HG03280 (cell line): ENCODE measurements at regions not wholly inside any gene's neighbourhood (a gene's known extent, or its start where the extent isn't known, plus 50 kb on each side); places are given as distances from the start of the nearest gene placed in this dataset.
"Not testable (repeated sequence)": the region's sequence is repeated elsewhere in the genome, so short reads cannot be mapped to it uniquely, and the experiment has no call there.

Experiments
- ATAC-seq: cut with Tn5 transposase; IDR thresholded peaks from one replicate; pipeline ENCODE4 v1.9.1; 2021; ENCODE audit warnings: mild to moderate bottlenecking, moderate library complexity; ENCODE audit not compliant: unreplicated experiment

DNA sequence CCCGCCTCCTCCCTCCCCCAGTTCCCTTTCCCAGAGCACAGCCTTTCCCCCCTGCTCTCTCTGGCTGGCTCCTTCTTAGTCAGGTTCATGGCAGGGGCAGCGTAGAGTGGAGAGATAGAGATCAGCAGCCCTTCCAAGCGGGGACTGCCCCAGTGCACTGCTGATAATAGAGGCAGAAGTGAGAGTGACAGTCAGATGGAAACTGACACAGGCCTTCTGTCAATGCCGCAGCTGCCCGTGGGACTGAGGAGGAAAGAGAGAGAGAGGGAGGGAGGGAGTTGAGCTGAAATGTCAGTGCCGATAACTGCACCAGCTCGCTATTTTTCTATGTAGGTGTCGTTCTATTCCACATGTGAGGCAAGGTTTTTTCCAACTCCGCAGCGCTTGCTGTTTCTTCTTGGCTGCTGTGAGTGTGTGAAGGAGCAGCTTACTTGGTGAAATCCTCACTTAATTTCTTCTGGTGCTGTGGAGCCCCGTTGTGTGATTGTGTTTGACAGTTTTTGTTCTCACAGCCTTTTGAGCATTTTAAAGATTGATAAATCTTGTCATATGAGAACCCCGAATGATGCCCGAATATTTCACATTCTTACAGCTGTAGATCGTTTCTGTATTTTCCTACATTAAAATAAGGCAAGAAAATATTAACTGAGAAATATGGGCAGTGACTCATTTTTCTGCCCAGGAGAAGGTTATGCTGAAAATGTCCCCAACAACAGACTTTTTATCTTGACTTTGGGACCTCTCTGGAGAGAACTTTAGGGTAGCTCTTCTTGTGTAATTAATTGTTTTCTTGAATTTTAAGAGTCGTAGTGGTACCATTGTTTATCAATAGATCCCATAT lies 386.4 kb upstream of the MMS22L start:
- ATAC-seq = peak; percentile 100

DNA sequence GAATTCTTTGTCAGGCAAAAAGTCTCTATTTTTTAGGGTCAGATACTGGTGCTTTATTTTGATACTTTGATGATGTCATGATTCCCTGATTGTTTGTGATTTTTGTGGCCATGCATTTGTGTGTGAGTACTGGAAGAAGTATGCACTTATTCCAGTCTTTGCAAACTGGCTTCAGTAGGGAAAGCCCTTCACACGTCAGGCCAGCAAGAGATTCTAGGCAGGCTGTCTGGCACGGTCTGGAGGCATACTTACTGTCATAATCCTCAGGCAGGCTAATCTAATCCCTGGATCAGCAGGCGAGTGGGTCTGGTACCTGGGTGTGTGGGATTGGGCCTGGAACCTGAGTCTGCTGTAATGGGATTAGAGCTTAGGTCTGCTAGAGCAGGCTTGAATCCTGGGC lies 391.8 kb upstream of the MMS22L start:
- ATAC-seq = no peak

DNA sequence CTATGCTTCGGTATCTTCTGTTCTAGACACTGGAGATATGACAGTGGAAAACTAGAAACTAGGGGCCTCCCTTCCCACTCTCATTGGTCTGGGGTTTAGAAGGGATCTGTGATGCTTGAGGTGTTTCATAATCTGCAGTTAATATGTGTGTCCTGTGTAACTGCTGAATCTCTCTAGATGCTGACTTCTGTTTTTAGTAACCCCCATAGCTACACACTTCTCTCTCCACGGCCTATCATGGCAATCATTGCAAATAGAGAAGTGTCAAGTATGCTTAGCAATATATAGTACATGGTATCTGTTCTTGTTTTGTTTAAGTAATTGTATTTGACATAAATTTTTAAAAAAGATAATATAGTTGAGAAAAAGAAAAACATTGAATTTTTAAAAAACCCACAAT lies 394.6 kb upstream of the MMS22L start:
- no peak for ATAC-seq

DNA sequence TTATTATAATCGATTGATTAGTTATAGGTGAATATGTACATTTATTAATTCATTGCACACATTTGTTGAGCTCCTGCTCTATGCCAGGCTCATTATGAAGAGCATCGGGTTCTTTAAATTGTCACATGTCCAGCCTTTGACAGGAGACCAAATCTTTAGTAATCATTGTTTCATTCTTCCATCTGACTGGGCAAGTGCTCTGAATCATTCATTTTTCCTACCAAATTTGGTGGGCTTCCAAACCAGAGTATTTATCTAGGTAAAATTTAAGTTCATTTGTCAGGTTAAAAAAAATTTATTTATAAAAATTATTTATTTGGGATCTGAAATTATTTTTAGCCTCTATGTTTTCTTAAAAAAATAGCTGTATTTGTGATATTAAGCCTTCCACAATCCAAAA lies 404.9 kb upstream of the MMS22L start:
- ATAC-seq = no peak

DNA sequence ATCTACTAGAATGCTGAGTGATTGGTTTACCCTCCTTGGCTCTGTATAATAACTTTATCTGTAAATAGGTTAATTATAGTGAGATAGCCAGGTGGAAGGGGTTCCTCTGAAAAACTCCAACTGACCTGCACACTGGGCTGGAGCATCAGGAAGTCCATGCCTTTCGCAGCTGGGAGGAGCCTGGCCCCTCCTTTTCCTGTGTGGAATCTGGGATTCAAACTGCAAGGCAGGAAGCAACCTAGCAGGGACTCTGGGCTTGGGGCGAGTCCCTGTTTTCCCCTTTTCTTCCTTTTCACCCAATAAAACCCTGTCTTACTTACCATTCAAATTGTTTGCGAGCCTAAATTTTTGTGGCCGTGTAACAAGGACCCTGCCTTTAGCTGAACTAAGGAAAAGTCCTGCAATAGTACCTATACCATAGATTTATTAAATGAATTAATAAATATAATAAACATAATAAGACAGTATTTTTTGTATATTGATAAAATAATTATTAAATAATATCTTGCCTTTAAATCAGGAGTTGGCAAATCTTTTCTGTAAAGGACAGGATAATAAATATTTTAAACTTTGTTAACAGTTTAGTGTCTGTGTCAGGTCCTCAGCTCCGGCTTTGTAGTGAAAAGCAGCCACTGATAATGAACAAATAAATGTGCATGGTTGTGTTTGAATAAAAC lies 406.2 kb upstream of the MMS22L start:
- no peak for ATAC-seq

DNA sequence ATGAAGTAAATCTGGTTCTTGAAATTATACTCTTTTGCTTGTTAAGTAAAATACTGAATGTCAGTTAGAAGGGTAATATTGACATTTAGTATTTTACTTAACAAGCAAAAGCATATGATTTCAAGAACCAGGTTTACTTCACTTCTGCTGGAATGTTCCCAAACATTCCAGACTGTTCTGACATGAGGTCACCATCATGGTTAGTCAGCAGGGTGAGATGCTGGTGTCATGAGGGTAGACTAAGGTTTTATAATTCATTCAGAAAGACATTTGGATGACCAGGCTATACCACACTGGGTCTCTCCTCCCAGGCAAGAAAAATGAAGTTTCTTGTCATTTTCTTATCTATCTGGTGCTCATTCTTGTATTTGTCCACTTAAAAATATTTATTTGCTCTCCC lies 414.4 kb upstream of the MMS22L start:
- ATAC-seq = no peak

DNA sequence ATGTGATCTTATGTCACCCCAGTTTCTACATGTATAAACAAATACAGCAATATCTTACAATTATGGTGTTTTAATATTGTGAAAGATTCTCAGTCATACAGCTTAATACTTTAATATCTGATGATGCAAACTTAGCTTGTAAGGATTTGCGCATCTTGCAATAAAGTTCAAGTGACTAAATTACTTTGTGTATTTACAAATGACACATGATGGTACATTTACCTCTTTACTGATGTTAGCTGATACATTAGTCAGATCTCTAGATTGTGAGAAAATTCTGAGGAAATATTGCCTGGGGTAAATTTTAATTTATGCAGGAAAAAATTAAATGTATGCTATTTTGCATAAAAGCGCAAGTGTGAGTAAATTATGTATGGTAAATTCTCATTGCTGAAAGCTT lies 418.8 kb upstream of the MMS22L start:
- ATAC-seq = no peak

DNA sequence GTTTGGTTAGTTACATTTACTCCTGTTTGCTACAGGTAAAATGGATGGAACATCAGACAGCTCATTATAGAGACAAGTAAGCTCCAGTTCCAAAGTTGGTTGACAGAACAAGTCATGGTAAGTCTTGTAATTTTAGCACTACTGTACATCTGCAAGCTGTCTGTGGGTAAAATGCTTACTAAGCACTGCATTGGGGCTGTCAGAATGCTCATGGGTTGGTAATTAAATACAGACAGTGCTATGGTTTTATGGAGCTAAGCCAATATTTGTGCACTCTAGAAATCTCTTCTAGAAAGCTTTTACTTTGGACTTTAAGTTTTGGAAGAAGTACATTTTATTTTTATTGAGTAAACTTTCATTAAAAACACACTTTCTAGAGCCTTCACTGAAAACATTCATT lies 419.2 kb upstream of the MMS22L start:
- ATAC-seq = no peak

DNA sequence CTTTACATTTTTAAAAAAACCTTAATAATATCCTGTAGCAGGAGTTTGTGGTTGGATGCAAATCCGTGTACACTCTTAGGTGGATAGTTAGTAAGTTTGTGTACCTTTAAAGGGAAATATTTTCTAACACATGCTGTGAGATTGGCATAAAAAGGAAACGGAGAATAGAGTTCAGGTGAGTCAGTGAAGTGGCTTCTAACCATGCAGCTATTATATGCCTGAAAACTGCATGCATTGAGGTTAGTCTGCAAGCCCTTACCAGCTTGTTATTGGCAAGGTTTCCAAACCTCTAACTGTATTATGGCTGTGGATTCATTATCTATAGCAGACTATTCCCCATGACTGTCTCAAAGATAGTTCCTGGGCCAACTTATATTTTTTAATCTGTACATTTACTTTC lies 420.6 kb upstream of the MMS22L start:
- no peak for ATAC-seq

DNA sequence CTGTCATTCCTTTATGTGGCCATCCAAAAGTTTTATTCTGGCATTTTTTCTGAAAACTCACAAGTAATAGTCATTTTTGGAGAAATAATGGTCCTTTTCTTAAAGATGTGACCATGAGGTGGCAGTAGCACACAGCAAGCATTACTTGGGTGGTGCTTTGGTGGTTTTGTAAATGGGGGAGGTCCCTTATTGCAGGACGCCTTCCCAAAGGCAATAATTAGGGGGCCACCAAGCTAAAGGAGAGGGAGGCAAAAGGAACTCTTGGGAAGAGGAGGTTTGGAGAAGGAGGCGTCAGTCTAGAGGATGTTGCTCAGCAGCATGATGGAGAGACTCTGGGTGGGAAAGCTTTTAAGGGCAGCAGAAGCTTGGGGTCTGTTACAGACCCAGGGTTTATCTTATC lies 422.6 kb upstream of the MMS22L start:
- no peak for ATAC-seq

DNA sequence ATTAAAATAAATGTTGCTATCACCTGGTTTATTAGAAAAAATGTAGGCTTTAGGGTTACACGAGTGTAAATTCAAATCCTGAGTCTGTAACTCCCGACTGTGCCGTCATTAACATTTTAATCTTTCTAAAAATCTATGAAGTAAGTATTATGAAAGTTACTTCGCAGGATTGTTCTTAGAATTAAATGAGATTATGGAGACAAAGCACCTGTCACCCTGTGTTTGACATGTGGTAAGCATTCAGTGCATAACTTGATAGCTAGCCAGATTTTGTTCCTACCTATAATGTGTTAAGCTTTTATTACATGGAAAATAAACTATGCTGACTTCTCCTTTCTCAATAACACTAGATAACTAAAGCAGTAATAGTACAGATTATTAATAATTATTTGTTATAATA lies 429.7 kb upstream of the MMS22L start:
- ATAC-seq = no peak

DNA sequence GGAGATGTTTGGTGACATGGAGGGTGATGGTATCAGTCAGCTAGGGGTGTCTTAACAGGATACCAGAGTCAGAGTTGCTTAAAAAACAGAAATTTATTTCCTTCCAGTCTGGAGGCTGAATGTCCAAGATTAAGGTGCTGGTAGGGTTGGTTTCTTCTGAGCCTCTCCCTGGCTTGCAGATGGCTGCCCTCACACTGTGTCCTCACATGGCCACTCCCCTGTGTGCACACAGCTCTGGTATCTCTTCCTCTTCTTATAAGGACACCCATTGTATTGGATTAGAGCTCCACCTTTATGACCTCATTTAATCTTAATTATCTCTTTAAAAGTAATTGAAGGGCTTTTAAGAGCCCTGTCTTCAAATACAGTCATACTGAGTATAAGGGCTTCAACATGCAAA lies 431.8 kb upstream of the MMS22L start:
- ATAC-seq = no peak

DNA sequence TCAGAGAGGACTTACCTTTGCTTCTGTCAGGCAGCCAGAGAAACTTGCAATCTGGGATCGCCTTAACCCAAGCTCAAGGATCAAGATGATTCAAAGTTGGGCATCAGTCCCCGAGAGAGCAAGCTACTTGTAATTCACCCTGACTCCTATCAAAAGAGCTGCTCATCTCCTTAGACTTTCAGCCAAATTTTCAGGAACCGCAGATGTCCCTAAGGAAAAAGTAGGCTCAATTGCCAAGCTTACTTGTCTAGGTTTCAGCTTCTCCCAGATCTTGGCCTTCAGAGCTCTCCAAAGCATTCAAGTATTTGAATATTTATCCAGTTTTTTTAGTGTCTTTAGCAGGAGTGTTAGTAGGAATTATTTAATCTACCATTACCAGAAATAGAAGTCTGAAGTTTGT lies 434.1 kb upstream of the MMS22L start:
- no peak for ATAC-seq

DNA sequence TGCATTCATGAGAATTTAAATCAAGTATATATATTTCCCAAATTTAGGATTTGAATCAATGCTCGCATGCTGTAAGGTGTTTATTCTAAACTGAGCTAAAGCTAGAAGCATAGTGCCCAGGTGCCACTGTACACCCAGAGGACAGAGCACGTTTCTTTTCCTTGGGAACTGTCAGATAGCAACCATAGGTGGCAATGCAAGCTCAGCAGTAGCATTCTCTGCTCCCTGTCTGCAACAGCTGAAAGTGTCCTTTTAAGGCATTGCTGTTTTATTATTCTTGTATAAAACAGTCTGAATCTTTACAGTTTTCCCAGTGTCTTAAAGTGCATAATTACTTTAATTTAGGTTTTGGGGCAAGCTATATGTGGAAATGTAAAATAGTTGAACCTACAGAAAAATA lies 443.4 kb upstream of the MMS22L start:
- no peak for ATAC-seq

DNA sequence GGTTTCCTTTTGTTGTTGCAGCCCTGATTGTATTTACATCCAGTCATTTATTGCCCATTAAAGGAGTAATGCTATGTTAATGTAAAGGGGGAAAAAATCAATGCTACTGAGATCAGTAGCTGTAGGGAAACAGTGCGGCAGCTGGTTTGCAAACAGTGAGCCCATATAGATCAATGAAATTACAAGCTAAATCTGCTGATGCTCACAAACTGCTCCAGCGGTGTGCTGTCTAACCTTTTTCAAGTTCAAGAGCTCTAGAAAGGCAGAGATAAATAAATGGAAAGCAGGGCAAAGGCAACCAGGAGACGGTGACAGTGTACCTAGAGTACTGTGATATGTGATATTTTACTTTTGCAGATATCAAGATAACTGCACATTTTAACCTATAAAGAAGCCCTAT lies 449.0 kb upstream of the MMS22L start:
- no peak for ATAC-seq

DNA sequence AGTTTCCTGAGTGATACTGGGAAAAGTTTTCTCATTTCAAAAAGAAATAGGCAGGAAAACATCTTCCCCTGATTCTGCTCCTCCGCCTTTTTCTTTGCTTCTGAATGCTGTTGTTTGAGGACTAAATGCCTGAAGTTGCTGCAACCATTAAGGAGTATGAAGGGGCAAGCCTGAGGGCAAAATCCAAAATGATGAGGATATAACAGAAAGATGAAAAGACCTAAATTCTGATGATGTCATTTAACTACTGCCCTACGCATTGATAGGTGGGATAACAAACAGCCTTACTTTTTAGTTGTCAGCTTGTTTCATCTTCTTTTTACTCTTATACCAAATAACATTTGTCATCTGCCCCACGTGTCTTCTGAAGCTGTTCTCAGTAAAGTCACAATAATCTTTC lies 474.6 kb upstream of the MMS22L start:
- ATAC-seq = no peak

DNA sequence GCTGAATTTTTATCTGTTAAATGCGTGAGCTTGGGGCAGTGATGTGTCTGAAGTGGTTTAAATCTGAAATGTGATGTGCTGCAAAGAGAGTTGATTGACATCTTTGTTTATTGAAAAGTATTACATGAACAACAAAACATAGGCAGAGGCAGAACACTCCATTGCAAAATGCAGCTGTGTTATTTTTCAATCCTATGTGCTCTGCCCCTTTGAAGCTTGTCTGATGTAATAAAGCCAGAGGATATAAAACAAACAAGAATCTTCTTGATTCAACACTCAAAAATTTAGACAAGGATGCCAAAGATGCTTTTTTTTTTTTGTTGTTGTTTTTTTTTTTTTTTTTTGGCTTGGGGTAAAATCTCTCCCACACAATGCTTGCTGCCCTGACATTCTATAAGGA lies 482.4 kb upstream of the MMS22L start:
- ATAC-seq = no peak

DNA sequence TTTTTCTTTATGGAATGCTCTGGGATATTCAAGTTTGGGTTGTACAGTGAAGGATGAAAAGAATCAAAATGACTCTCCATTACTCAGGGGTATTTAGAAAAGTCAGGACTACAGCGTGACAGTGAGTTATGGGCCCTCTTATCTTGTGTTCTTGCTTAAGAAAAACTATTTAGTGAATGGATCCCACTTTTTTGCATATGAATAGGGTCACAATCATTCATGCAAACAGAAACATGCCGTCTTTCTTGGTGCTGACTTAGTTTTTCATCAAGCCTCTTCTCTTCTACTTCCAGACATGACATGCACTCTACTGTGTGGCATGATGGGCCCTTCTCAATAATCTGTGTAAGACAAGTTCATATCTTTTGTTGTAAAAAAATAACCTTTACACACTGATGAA lies 488.4 kb upstream of the MMS22L start:
- ATAC-seq = no peak

DNA sequence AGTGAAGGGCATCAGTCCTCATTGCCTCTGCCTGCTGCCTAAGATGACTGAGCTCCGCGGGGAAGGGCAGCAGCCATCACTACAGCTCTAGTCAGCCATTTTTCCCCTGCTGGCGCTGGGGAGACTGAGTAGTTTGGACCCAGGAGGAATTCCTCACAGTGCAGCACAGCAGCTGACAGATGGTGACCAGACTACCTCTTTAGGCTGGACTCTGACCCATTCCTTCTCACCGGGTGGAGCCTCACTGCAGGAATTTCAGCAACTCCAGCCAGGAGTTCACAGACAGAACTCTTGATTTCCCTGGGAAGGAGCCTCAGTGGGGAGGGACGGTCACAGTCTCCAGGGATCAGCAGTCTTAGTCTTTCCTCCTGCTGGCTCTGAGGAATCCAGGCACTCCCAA lies 492.0 kb upstream of the MMS22L start:
- no peak for ATAC-seq

DNA sequence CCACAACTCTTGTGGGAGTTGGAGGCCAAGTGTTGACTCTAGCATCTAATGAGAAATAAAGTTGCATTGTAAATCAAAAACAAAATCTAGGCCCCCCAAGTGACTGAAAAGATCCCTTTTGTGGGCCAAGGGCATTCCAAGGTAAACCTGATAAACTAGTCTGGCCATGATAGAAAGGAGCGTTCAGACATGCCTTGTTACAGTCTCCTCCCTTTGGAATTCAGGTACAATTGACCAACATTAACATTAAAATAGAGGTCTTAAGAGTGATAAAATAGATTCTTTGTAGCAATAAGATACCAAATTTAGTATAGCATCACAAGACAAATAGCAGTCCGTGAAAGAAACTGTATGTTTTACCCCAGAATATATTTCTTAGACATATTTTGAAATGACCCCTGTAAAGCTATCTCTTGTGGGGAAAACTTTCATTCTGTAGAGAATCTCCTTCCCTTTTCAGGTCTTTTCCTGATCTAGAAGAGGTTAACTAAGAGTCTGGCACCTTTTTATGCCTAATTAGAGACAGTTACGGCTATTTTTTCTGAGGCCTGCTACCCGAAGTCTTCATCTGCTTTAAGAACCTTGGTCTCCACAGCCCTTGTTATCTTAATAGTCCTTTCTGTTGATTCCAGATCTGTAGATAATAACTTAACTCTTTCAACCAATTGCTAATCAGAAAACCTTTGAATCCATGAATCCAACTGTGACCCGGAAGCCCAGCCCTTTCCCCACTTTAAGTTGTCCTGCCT lies 495.4 kb upstream of the MMS22L start:
- no peak for ATAC-seq

DNA sequence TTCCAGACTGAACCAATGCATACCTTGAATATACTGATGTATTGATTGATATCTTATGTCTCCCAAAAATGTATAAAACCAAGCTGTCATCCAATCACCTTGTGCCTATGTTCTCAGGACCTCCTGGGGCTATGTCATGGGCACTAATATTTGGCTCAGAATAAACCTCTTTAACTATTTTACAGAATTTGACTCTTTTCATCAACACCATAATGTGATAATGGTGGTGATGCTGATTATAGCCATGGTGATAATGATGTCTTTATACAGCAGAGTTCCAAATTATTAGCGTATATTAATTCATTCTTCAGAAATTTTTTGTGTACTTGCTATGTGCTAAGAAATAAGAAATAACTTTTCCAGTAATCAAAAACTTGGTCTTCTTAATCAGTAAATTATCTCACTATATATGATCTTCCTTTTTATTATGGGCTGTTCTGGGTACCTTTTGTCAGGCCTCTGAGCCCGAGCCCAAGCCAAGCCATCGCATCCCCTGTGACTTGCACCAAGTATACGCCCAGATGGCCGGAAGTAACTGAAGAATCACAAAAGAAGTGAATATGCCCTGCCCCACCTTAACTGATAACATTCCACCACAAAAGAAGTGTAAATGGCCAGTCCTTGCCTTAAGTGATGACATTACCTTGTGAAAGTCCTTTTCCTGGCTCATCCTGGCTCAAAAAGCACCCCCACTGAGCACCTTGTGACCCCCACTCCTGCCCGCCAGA lies 496.2 kb upstream of the MMS22L start:
- ATAC-seq = not testable (repeated sequence)
